GM12864 (cell line): ENCODE measurements at regions not wholly inside any gene's neighbourhood (a gene's known extent, or its start where the extent isn't known, plus 50 kb on each side); places are given as distances from the start of the nearest gene placed in this dataset.

ENCODE experiments used
- DNase-seq: peaks from one replicate; pipeline ENCODE4 v3.0.0-alpha.2; 2011; ENCODE audit warnings: low read depth
- H3K4me3 ChIP-seq: 2 replicates; pipeline ENCODE4 v1.5.1; 2011; ENCODE audit warnings: mild to moderate bottlenecking, low read depth, low read length, control low read depth
- TF ChIP-seq, protein P1 (sequence below): IDR thresholded peaks from 2 replicates; pipeline ENCODE4 v1.5.1; 2011; ENCODE audit warnings: low read depth, mild to moderate bottlenecking, moderate library complexity, low read length, control low read depth, inconsistent platforms; ENCODE audit errors: missing control alignments

DNA sequence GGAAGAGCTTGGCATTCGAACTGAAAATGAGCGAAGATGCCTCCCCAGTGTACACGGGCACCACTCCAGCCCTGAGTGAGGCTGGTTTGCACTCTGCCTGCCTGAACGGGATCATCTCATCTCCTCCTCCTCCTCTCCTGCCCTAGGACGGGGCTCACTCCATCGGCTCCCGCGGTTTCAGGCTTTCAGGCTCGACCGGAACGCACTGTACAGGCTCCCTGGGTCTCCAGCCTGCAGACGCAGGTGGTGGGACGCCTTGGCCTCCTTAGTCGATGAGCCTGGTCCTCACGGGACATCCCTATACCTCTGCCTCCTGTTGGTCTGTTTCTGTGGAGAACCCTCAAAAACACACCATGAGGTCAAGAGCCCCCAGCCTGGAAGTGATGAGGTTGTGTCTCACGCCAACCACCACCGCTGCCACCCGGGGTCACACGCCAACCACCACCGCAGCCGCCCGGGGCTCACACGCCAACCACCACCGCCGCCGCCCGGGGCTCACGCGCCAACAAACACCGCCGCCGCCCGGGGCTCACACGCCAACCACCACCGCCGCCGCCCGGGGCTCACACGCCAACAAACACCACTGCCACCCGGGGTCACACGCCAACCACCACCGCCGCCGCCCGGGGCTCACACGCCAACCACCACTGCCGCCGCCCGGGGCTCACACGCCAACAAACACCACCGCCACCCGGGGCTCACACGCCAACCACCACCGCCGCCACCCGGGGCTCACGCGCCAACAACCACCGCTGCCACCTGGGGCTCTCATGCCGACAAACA, 56.3 kb downstream of the FOXL3 start:
- no peak for DNase-seq
- TF ChIP-seq, protein P1, sequence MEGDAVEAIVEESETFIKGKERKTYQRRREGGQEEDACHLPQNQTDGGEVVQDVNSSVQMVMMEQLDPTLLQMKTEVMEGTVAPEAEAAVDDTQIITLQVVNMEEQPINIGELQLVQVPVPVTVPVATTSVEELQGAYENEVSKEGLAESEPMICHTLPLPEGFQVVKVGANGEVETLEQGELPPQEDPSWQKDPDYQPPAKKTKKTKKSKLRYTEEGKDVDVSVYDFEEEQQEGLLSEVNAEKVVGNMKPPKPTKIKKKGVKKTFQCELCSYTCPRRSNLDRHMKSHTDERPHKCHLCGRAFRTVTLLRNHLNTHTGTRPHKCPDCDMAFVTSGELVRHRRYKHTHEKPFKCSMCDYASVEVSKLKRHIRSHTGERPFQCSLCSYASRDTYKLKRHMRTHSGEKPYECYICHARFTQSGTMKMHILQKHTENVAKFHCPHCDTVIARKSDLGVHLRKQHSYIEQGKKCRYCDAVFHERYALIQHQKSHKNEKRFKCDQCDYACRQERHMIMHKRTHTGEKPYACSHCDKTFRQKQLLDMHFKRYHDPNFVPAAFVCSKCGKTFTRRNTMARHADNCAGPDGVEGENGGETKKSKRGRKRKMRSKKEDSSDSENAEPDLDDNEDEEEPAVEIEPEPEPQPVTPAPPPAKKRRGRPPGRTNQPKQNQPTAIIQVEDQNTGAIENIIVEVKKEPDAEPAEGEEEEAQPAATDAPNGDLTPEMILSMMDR = no peak
- H3K4me3 ChIP-seq = no peak overlapping the region

DNA sequence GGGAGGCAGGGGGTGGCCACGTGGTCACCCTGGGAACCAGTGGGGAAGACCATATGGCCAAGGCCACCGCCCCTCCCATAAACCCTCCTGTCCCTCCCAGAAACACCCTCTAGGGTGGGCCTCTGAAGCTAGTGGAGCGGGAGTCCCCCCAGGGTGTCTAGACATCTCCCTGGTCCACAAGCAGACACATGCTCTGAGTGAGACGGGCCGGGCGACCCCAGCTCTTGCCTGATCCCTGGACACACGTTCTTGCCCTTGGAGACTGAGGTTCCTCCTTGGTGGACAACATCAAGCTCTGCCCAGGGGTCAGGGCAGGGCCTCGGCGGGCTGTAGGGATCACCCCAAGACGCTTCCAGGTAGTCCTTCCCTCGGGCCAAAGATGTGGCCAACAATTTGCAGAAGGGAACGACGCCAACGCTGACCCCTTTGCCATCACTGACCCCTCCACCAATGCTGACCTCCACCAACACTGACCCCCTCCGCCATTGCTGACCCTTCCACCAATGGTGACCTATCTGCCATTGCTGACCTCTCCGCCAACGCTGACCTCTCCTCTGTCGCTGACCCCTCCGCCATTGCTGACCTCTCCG, 57.1 kb downstream of the FOXL3 start:
- DNase-seq = no peak
- TF ChIP-seq, protein P1 = no peak
- no peak overlapping the region for H3K4me3 ChIP-seq

DNA sequence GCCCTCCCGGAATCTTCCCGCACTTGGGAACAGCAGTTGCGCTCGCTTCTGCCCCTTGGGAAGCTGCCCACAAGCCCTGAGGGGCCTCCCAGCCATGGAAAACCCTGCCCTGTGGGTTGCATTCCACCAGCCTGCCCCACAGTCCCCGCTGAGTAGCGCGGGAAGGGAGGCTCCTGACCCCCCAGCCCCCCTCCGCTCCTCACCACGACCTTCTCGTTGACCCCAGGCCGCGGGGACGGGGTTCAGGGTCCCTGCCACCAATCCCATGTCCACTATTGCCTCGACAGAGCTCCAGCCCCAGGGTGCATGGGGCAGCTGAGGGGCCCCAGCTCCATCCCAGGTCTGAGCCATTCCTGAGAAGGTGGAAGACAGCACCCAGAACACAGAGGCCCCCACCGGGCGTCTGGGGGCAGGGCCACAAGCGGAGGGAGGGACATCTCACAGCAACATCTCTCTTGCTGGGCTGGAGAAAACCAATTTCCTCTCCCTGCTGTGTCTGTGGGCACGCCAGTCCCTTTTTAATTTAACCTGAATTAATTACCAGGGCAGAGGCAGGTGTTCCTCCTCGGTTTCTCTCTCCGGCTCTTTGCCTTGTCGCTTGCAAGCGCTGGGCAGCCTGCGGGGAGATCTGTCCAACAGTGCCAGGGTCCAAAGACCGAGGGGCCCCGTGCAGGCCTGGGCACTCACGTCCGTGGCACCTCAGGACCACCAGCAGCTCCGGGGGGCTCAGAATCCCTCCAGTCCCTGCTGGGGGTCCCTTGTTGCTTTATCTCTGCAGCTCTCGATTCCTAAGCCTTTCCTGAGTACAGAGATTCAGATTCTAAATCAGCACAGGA, 57.9 kb downstream of the FOXL3 start:
- DNase-seq = no peak
- TF ChIP-seq, protein P1 = no peak

DNA sequence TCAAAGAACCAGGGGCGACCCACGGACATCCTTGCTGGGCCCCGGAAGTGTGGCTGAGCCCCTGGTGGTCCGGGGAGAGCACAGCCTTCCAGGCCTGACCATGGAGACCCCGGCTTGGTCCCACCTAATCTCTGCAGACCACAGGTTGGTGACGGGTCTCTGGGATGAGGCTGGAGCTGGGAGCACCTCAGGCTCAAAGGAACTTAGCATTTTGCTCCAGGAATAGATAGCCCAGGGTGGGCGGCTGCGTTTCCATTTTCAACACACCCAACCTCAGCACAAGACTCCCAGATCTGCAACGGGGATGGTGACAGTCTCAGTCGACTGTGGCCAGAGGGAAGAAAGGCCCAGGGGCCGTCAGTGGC, 58.5 kb downstream of the FOXL3 start:
- DNase-seq = no peak
- no peak overlapping the region for H3K4me3 ChIP-seq
- TF ChIP-seq, protein P1 = no peak

More for the DNA sequence above, 57.9 kb downstream of the FOXL3 start:
- H3K4me3 ChIP-seq = no peak overlapping the region

- TF ChIP-seq, protein P1 = no peak
- no peak for DNase-seq
- no peak overlapping the region for H3K4me3 ChIP-seq
These were observed 59.2 kb downstream of the FOXL3 start for GRCh38 chr7:348962-349743.

DNA sequence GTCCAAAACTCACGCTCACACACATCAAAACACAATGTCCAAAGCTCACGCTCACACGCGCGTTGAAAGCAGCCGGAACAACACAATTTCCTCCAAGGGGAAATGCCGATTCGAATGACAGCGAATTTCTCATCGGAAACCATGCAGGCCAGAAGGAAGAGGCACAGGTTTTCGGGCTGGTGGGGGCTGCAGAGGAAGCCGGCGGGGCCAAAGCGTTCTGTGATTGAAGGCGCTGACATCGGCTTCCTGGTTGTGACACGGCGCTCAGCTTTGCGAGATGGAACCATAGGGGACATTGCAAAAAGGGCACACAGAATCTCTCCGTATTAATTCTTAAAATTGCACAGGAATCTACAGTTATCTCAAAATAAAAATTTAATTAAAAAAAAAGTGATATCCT, 61.3 kb downstream of the FOXL3 start:
- TF ChIP-seq, protein P1 = no peak
- no peak overlapping the region for H3K4me3 ChIP-seq
- no peak for DNase-seq
